ENCODE measurements at regions not wholly inside any gene's neighbourhood (a gene's known extent, or its start where the extent isn't known, plus 50 kb on each side); places are given as distances from the start of the nearest gene placed in this dataset.

- no peak overlapping the region for H3K4me3 ChIP-seq (ENCODE audit: low read depth, low read length)
- no peak for DNase-seq (ENCODE audit: low read depth)
- TF ChIP-seq, protein P1, sequence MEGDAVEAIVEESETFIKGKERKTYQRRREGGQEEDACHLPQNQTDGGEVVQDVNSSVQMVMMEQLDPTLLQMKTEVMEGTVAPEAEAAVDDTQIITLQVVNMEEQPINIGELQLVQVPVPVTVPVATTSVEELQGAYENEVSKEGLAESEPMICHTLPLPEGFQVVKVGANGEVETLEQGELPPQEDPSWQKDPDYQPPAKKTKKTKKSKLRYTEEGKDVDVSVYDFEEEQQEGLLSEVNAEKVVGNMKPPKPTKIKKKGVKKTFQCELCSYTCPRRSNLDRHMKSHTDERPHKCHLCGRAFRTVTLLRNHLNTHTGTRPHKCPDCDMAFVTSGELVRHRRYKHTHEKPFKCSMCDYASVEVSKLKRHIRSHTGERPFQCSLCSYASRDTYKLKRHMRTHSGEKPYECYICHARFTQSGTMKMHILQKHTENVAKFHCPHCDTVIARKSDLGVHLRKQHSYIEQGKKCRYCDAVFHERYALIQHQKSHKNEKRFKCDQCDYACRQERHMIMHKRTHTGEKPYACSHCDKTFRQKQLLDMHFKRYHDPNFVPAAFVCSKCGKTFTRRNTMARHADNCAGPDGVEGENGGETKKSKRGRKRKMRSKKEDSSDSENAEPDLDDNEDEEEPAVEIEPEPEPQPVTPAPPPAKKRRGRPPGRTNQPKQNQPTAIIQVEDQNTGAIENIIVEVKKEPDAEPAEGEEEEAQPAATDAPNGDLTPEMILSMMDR (conservative IDR thresholded peaks at IDR 0.05; ENCODE audit: low read depth, low read length), result no peak
These were observed 56.5 kb downstream of the JAKMIP3 start for GRCh38 chr10:132122097-132122861.

DNA sequence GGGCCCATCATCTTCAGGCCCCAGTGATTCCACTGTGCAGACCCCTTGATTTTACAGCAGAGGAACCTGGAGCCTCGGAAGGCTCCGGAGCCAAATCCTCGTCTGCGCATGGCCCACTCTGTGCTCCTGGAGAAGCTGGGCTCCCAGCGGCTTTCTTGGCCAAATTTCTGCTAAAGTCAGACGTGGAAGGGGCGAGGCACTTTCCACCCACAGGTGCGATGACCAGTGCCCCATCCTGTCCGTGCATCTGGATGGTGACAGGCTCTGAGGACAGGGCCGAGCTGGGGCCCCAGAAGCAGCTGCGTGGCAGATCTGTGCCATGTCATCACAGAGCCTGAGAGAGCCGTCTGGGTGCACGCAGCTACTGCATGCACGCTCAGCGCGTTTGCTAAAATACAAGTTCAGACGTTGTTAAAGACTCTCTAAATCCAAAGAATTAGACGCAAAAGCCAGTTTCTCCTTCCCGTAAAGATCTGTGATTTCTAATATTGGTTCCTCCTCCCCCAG lies 57.2 kb downstream of the JAKMIP3 start:
- no peak for DNase-seq (ENCODE audit: low read depth)
- TF ChIP-seq, protein P1 (conservative IDR thresholded peaks at IDR 0.05; ENCODE audit: low read depth, low read length), result no peak
- no peak overlapping the region for H3K4me3 ChIP-seq (ENCODE audit: low read depth, low read length)

DNA sequence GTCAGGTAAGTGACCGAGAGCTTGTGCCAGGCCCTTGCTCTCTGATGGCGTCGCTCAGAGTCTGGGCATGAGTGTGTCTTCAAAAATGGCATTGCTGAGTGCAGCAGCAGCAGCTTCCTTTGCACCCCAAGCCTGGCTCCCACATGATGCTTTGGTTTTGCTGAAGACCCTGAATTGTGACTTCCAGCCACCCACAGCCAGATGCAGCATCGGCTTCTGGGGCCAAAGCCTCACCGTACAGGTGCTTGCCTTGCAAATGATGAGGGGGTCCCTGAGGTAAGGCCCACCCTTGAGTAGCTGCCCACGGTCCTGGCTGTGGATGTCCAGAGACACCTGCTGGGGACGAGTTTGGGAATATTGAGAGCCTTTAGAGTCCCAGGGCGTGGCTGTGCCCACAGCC lies 57.9 kb downstream of the JAKMIP3 start:
- TF ChIP-seq, protein P1 (conservative IDR thresholded peaks at IDR 0.05; ENCODE audit: low read depth, low read length), result no peak
- H3K4me3 ChIP-seq (ENCODE audit: low read depth, low read length), result no peak overlapping the region
- no peak for DNase-seq (ENCODE audit: low read depth)

DNA sequence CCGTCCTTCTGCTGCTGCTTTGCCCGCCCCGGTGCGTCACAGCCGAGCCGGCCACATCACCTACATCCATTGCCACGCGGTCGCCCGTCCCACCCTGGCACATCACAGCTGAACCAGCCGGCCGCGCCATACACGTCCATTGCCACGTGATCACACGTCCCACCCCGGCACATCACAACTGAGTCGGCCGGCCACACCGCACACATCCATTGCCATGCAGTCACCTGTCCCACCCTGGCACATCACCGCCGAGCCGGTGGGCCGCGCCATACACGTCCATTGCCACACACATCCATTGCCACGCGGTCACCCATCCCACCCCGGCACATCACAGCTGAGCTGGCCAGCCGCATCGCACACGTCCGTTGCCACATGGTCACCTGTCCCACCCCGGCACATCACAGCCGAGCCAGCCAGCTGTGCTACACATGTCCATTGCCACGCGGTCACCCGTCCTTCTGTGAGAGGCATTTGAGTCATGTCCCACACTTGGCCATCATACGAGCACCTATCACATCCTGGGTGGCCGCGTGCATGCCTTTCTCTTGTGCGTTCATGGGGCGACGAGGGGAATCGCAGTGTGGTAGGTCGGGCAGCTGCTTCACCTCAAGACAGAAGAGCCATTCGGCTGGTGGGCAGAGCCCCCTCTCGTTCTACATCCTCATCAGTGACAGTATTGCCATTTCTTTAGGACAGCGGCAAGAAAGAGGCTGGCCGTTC lies 58.6 kb downstream of the JAKMIP3 start:
- no peak overlapping the region for H3K4me3 ChIP-seq (ENCODE audit: low read depth, low read length)
- TF ChIP-seq, protein P1 (conservative IDR thresholded peaks at IDR 0.05; ENCODE audit: low read depth, low read length), result no peak
- no peak for DNase-seq (ENCODE audit: low read depth)

DNA sequence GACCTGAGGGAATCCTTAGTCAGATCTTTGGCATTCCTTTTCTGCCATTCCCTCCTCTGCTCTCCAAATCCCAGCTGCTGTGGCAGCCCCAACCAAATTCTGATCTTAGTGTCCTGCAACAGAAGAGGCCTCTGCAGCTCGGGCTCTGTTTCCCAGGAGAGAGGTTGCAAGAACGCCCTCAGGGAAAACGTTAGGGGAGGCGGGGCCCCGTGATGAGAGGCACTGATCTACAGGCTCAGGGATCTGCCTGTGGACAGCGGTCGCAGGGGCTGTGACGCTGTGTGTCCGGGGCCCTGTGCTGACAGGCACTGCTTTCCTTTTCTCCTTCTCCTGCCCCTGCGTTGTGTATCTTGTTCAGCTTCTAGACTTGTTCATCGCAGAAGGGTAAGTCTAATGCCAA lies 57.3 kb upstream of the DPYSL4 start:
- DNase-seq (ENCODE audit: low read depth), result no peak
- H3K4me3 ChIP-seq (ENCODE audit: low read depth, low read length), result no peak overlapping the region
- TF ChIP-seq, protein P1 (conservative IDR thresholded peaks at IDR 0.05; ENCODE audit: low read depth, low read length), result no peak

- DNase-seq (ENCODE audit: low read depth), result no peak
- TF ChIP-seq, protein P1 (conservative IDR thresholded peaks at IDR 0.05; ENCODE audit: low read depth, low read length), result no peak
- no peak overlapping the region for H3K4me3 ChIP-seq (ENCODE audit: low read depth, low read length)
These were observed 56.2 kb upstream of the DPYSL4 start for GRCh38 chr10:132130286-132131265.

All from choroid plexus epithelial cell (primary cell).